ENCODE measurements at regions not wholly inside any gene's neighbourhood (a gene's known extent, or its start where the extent isn't known, plus 50 kb on each side); places are given as distances from the start of the nearest gene placed in this dataset.

DNA sequence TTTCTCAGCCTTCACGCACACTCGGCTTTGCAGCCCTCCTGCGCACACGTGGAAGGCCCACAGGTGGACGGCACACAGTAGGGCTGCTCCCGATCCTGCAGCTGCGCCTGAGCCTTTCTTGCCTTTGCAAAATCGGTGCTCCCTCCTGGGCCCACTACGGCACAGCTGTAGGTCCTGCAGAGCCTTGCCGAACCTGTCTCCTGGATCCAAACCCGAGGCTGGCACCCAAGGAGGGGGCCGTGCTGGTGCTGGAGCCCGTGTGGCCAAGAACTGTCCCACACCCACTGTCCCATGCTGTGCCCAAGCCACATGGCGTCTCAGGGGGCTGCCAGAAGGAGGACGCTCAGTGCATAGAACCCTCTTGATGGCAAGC lies 227.4 kb downstream of the TTLL2 start:
- TF ChIP-seq, protein P1, sequence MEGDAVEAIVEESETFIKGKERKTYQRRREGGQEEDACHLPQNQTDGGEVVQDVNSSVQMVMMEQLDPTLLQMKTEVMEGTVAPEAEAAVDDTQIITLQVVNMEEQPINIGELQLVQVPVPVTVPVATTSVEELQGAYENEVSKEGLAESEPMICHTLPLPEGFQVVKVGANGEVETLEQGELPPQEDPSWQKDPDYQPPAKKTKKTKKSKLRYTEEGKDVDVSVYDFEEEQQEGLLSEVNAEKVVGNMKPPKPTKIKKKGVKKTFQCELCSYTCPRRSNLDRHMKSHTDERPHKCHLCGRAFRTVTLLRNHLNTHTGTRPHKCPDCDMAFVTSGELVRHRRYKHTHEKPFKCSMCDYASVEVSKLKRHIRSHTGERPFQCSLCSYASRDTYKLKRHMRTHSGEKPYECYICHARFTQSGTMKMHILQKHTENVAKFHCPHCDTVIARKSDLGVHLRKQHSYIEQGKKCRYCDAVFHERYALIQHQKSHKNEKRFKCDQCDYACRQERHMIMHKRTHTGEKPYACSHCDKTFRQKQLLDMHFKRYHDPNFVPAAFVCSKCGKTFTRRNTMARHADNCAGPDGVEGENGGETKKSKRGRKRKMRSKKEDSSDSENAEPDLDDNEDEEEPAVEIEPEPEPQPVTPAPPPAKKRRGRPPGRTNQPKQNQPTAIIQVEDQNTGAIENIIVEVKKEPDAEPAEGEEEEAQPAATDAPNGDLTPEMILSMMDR (IDR thresholded peaks at IDR 0.05): no peak
- no peak for TF ChIP-seq POLR2A (IDR thresholded peaks at IDR 0.05)

Data from right lobe of liver (tissue), 4 donors.